ENCODE measurements at regions not wholly inside any gene's neighbourhood (a gene's known extent, or its start where the extent isn't known, plus 50 kb on each side); places are given as distances from the start of the nearest gene placed in this dataset.

DNA sequence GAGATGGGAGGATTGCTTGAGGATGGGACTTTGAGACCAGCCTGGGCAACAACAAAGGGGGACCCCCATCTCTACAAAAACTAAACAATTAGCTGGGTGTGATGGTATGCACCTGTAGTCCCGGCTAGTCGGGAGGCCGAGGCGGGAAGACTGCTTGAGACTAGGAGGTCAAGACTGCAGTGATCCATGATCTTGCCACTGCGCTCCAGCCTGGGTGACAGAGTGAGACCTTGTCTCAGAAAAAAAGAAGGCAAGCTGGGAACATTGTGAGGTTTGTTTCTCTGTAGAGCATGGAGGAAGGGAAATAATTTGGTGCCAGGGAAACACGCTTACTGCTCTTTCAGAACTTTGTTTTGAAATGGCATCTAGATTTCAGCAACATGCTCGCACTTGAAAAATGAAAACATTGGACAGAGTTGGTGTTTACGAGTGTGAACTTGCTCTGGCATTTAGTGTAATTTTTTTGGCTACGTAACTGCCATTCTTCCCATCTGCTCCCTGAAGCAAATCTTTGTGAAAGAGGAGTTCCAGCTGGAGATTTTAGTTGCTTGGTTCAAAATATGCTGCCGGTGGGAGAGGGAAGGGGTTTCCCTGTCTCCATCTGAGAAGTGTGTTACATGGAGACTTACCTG lies 125.6 kb upstream of the DLX2 start:
- no peaks in the 10 kb centered on the region for H3K36me3 ChIP-seq (ENCODE audit: insufficient read depth, low read length)
- H2AFZ ChIP-seq (ENCODE audit: low read depth, low read length) = no peak overlapping the region
- H3K9me3 ChIP-seq (ENCODE audit: low read length) = no peaks in the 10 kb centered on the region
- peaks cover 14% of the 10 kb centered on the region for H3K4me1 ChIP-seq (ENCODE audit: insufficient read depth, low read length)
- H3K27me3 ChIP-seq (ENCODE audit: insufficient read depth, low read length) = no peaks in the 10 kb centered on the region
- no peak overlapping the region for H3K4me3 ChIP-seq (ENCODE audit: low read length)

DNA sequence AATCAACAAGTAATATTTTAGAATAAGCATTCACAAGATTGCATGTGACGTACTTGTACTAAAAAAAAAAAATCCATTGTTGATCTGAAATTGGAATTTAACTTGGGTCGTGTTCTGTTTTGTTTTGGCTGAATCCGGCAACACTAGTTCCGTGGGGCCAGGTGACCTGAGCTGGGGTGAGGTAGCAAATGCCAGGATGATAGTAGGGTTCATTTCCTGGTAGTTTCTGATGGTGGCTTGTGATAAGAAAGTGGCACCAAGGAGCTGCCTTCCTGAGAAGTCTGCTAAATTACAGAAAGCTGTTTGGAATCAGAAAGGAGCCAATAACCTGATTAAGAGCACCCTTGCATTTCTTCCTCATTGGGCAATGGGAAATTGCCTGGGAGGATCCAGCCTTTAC lies 126.4 kb upstream of the DLX2 start:
- H3K4me1 ChIP-seq (ENCODE audit: insufficient read depth, low read length) = peaks cover 14% of the 10 kb centered on the region
- H3K36me3 ChIP-seq (ENCODE audit: insufficient read depth, low read length) = no peaks in the 10 kb centered on the region
- H2AFZ ChIP-seq (ENCODE audit: low read depth, low read length) = no peak overlapping the region
- H3K4me3 ChIP-seq (ENCODE audit: low read length) = no peak overlapping the region
- no peaks in the 10 kb centered on the region for H3K9me3 ChIP-seq (ENCODE audit: low read length)
- no peaks in the 10 kb centered on the region for H3K27me3 ChIP-seq (ENCODE audit: insufficient read depth, low read length)

DNA sequence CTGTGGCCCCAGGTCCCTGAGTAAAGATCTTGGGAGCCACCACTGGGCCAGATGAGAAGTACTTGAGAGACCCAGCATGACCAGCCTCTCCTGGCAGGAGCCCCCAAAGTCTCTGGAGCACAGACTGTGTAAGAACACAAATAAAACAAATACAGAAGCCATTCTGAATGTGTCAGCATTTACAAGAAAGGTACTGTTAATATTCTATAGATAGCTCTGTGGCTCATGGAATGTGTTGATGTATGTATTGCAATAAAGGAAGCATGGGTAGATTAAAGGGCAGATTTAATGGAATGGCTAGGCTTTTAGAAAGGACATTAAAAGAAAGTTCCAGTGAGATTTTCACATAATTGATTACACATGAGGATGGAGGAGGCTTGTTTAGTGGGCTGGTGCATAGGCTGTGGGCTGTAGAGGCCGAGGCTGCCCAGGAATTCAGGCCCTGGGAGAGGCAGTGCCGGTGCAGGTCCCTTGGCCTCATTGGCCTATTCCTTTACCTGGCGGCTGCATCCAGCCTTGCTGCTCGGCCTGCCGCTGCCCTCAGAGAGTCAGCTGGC lies 127.7 kb upstream of the DLX2 start:
- Histone ChIP-seq H3K4me1 (ENCODE audit: insufficient read depth, low read length) (peaks cover 21% of the 10 kb centered on the region), H3K36me3 (ENCODE audit: insufficient read depth, low read length) (no peaks in the 10 kb centered on the region), H3K4me3 (ENCODE audit: low read length) (no peak overlapping the region), H3K9me3 (ENCODE audit: low read length) (no peaks in the 10 kb centered on the region), H2AFZ (ENCODE audit: low read depth, low read length) (no peak overlapping the region), H3K27me3 (ENCODE audit: insufficient read depth, low read length) (peaks cover under 1% of the 10 kb centered on the region)

DNA sequence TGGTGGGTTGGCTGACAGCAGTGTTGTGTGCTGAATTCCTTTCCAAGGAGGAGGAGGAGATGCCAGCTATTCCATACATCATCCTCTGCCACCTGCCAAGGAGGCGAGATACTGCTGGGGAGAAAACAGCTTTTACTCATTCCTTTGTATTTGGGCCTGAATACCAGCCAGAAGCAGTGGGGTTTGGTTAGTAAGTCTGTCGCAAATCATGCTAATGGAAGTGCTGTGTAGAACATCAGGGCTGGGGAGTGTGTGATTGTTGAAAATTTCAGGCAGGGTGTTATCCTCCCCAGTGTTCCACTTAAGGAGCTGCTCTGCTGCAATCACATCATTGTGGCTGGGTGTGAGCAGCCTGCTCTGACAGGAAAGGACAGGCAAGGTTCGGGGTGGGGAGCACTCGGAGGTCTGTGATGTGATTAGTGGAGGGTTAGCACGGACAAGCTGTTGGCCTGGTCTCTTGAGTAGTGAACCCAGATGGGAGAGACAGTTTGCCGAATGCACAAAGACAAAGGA lies 128.2 kb upstream of the DLX2 start:
- Histone ChIP-seq H3K4me3 (ENCODE audit: low read length) (no peak overlapping the region), H2AFZ (ENCODE audit: low read depth, low read length) (no peak overlapping the region), H3K36me3 (ENCODE audit: insufficient read depth, low read length) (no peaks in the 10 kb centered on the region), H3K4me1 (ENCODE audit: insufficient read depth, low read length) (peaks cover 23% of the 10 kb centered on the region), H3K9me3 (ENCODE audit: low read length) (no peaks in the 10 kb centered on the region), H3K27me3 (ENCODE audit: insufficient read depth, low read length) (peaks cover 3% of the 10 kb centered on the region)

DNA sequence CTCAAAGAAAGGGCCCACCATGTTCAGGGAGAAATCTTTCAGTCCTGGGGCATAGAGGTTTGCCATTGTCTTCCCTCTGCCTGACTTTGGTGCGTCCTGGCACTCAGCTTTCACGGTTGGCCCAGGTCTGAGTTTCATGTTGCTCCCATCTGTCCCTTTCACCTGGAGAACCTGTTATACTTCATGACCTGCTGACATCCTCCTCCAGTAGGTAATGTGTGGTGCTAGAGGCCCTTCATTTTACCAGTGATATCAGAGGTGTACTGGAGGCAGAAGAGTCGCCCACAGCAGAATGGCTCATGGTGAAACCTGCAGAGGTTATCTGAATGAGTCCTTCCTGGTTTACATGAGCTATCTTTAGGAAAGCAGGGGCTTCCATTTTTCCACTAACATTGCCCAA lies 128.8 kb upstream of the DLX2 start:
- no peak overlapping the region for H3K4me3 ChIP-seq (ENCODE audit: low read length)
- H3K36me3 ChIP-seq (ENCODE audit: insufficient read depth, low read length) = no peaks in the 10 kb centered on the region
- no peak overlapping the region for H2AFZ ChIP-seq (ENCODE audit: low read depth, low read length)
- peaks cover 6% of the 10 kb centered on the region for H3K27me3 ChIP-seq (ENCODE audit: insufficient read depth, low read length)
- H3K4me1 ChIP-seq (ENCODE audit: insufficient read depth, low read length) = peaks cover 23% of the 10 kb centered on the region
- H3K9me3 ChIP-seq (ENCODE audit: low read length) = no peaks in the 10 kb centered on the region

DNA sequence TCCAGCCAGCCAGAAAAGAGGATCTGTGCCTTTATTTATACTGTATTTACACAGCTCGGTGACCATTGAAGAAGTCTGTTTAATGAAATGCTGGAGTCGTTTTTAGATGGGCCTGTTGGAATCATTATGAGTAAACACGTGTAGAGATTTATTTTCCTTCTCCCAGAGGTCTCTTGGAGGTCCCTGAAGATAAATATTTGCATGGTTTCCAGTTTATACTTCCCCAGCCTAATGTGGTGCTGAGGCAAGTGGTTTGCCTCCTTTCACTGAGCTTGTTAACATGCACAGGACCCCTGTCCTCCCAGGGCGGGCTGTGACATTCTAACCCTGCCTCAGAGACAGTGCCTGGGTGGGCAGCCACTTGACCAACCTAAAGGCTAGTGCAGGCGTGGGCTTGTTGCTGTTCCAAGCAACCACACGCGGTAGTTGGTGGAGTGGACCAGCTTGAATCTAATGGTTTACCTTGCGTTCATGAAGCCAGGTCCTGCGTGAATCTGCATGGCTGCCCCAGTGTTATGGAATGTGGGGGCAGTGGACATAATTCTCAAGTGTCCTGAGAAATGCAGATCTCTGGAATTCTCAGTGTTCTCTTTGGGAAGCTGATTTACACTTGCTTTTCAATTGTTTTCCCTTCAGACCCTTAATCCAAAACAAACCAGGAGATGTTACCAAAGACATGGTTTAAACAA lies 130.2 kb upstream of the DLX2 start:
- H3K9me3 ChIP-seq (ENCODE audit: low read length) = no peaks in the 10 kb centered on the region
- H3K36me3 ChIP-seq (ENCODE audit: insufficient read depth, low read length) = no peaks in the 10 kb centered on the region
- no peak overlapping the region for H2AFZ ChIP-seq (ENCODE audit: low read depth, low read length)
- H3K27me3 ChIP-seq (ENCODE audit: insufficient read depth, low read length) = peaks cover 6% of the 10 kb centered on the region
- no peak overlapping the region for H3K4me3 ChIP-seq (ENCODE audit: low read length)
- H3K4me1 ChIP-seq (ENCODE audit: insufficient read depth, low read length) = peaks cover 23% of the 10 kb centered on the region

DNA sequence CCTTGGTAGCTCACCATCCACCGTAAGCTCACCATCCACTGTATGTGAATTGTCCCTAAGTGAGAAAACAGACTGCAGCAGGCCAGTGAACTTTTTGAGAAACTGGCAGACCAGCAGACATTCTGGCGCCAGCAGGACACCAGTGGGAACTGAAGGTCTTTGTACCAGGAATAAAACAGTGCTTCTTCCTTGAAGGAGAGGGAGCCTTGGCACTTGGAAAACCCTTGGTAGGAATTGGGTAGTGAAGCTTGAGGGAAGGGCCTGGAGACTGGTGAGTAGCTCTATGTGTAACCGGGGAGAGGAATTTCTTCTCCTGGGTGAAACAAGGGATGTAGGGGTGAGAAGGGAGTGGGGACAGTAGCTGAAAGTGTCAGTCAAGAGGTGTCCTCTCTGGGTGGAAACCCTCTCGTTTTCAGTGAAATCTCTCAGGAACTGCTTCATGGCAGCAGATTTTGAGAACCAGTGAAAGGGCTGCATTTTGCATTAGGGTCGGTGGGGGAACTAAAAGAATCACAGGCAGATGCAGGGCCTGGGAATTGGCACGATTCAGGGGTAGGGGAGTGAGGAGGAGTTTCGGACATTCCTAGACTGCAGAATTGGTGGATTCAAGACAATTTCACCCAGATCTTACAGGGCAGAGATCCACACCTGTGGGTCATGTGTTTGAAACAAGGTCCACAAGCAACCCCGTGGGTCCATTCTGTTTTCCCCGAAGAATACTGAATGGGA lies 131.5 kb upstream of the DLX2 start:
- peak overlapping the region; percentile 42 for H3K4me3 ChIP-seq (ENCODE audit: low read length)
- peaks cover 23% of the 10 kb centered on the region for H3K4me1 ChIP-seq (ENCODE audit: insufficient read depth, low read length)
- peaks cover 6% of the 10 kb centered on the region for H3K27me3 ChIP-seq (ENCODE audit: insufficient read depth, low read length)
- H3K36me3 ChIP-seq (ENCODE audit: insufficient read depth, low read length) = no peaks in the 10 kb centered on the region
- no peaks in the 10 kb centered on the region for H3K9me3 ChIP-seq (ENCODE audit: low read length)
- no peak overlapping the region for H2AFZ ChIP-seq (ENCODE audit: low read depth, low read length)

DNA sequence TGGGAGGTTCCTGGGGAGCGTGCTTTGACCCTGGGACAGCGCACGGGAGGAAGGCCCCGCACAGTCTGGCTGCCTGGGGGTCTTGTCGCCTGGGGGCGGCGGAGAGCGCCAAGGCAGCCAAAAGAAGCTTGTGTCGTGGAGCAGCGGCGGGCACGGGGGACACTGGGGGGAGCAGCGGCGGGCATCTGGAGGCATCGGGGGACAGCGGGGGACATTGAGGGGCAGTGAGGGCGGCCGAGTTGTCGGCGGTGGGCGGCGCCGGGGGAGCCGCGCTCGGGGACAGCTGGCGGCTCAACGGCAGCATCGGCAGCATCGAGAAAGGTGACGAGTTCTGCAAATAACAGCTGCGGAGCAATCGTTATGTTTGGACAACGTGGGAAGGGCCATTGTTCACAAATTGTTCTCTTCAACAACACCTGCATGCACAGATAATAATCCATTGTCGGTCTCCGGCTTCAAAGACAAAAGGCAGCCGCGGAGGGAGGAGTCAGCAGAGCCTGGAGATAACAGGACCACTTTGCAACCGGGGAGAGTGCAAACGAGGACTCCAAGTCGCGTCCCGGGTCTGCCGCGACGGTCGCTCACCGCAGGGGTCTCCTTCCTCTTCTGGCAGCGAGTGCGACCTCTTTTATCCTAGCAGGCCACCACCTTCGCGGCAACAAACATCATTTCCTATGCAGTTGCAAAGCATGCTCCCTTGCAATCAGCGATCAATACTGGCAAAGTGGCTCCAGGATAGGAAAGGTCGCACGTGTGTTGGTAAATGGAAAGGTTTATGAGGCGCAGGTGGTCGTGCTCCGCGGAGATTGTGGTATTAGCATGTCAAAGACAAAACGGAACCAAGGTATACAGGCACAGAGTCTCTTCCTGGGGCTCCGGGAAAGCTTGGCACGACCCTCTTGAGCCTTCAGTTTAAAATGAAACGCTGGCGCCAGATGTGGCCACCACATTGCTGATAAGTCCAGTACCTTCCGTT lies 132.3 kb upstream of the DLX2 start:
- Histone ChIP-seq H2AFZ (ENCODE audit: low read depth, low read length) (peak overlapping the region; percentile 66), H3K9me3 (ENCODE audit: low read length) (no peaks in the 10 kb centered on the region), H3K36me3 (ENCODE audit: insufficient read depth, low read length) (no peaks in the 10 kb centered on the region), H3K27me3 (ENCODE audit: insufficient read depth, low read length) (peaks cover 6% of the 10 kb centered on the region), H3K4me3 (ENCODE audit: low read length) (peak overlapping the region; percentile 42), H3K4me1 (ENCODE audit: insufficient read depth, low read length) (peaks cover 23% of the 10 kb centered on the region)

DNA sequence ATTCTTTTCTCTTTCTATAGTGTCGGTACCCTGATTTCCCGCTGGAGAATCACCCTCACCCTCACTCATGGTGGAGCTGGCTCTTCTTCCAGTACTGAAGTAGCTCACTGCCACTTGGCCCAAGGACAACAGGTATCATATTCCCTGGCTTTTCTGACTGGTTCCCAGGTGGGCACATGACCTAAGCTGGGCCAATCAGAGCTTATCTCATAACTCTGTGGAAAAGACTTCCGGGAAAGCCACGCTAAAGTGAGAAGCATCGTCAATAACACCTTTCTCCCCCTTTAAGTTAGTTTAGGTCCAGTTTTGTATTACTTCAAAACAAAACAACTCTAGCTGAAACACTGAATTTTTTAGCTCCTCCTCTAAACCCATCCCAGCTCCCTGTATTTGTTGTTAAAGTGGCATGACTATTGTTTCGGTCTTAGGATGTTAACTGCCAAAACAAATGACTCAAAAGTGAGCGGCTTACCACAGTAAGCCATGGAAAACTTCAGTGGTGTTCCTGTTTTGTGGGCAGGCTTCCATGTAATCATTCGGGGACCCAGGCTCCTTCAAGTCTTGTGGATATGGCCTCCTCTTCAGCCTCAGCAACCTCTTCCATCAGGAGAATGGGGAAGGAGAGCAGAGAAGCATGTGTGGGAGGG lies 137.4 kb upstream of the DLX2 start:
- H2AFZ ChIP-seq (ENCODE audit: low read depth, low read length) = no peak overlapping the region
- H3K36me3 ChIP-seq (ENCODE audit: insufficient read depth, low read length) = no peaks in the 10 kb centered on the region
- H3K9me3 ChIP-seq (ENCODE audit: low read length) = no peaks in the 10 kb centered on the region
- H3K4me3 ChIP-seq (ENCODE audit: low read length) = no peak overlapping the region
- peaks cover 48% of the 10 kb centered on the region for H3K4me1 ChIP-seq (ENCODE audit: insufficient read depth, low read length)
- H3K27me3 ChIP-seq (ENCODE audit: insufficient read depth, low read length) = peaks cover 6% of the 10 kb centered on the region

DNA sequence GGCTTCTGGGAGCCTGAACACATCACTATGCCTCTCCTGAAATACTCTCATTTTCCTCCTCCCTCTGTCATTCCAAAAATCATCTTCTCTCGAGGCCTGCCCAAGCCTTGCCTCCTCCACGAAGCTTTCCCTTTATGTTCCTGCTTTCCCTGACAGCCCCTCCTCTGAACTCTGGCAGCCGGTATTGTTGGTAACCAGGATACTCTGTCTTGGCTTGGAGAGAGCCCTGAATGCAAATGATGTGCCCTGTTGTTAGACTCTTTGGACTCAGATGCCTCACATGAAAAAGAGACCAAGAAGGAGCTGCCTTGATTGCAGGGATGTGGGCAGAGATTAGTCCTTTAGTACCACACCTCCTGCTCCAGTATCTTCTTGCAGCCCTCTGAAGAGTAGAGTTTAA lies 138.5 kb upstream of the DLX2 start:
- H3K36me3 ChIP-seq (ENCODE audit: insufficient read depth, low read length) = no peaks in the 10 kb centered on the region
- H2AFZ ChIP-seq (ENCODE audit: low read depth, low read length) = no peak overlapping the region
- H3K27me3 ChIP-seq (ENCODE audit: insufficient read depth, low read length) = no peaks in the 10 kb centered on the region
- no peaks in the 10 kb centered on the region for H3K9me3 ChIP-seq (ENCODE audit: low read length)
- no peak overlapping the region for H3K4me3 ChIP-seq (ENCODE audit: low read length)
- H3K4me1 ChIP-seq (ENCODE audit: insufficient read depth, low read length) = peaks cover 49% of the 10 kb centered on the region

DNA sequence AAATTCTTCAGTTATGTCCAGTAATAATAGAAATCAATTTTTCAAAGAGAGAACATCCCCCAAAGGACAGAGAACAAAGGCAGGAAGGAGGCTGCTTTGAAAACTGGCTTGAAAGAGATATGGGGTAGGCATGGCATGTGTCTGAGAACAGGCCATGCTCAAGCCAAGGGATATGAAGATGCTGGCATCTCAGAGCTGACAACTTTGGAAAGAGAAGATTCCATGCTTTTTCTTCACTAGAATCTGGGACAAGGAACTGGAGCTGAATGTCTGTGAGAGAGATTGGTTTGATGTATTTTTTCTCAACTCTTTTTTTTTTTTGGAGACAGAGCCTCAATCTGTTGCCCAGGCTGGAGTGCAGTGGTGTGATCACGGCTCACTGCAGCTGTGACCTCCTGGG lies 139.8 kb upstream of the DLX2 start:
- no peaks in the 10 kb centered on the region for H3K9me3 ChIP-seq (ENCODE audit: low read length)
- no peak overlapping the region for H2AFZ ChIP-seq (ENCODE audit: low read depth, low read length)
- no peaks in the 10 kb centered on the region for H3K27me3 ChIP-seq (ENCODE audit: insufficient read depth, low read length)
- H3K36me3 ChIP-seq (ENCODE audit: insufficient read depth, low read length) = no peaks in the 10 kb centered on the region
- peaks cover 54% of the 10 kb centered on the region for H3K4me1 ChIP-seq (ENCODE audit: insufficient read depth, low read length)
- H3K4me3 ChIP-seq (ENCODE audit: low read length) = no peak overlapping the region

DNA sequence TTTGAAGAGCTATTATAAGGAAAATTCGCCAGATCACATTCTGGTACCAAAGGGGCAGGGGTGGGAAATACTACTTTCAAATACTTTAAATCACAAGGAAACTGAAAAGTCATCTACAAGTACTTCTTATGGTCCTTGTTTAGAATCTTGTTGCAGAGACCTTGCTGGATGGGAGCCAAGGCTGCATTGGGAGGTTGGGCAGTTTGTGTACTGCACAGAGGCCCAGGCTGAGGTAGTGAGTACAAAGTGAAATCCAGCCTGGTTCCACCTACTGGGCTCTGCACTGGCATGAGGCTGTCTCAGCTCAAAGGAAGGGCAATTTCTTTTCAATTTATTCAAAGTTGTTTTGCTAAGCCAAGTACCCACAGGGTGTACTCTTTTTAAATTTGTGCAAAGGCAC lies 140.3 kb upstream of the DLX2 start:
- Histone ChIP-seq H3K9me3 (ENCODE audit: low read length) (no peaks in the 10 kb centered on the region), H3K4me3 (ENCODE audit: low read length) (no peak overlapping the region), H2AFZ (ENCODE audit: low read depth, low read length) (no peak overlapping the region), H3K36me3 (ENCODE audit: insufficient read depth, low read length) (no peaks in the 10 kb centered on the region), H3K4me1 (ENCODE audit: insufficient read depth, low read length) (peaks cover 54% of the 10 kb centered on the region), H3K27me3 (ENCODE audit: insufficient read depth, low read length) (no peaks in the 10 kb centered on the region)
